ENCODE measurements at regions not wholly inside any gene's neighbourhood (a gene's known extent, or its start where the extent isn't known, plus 50 kb on each side); places are given as distances from the start of the nearest gene placed in this dataset.

DNA sequence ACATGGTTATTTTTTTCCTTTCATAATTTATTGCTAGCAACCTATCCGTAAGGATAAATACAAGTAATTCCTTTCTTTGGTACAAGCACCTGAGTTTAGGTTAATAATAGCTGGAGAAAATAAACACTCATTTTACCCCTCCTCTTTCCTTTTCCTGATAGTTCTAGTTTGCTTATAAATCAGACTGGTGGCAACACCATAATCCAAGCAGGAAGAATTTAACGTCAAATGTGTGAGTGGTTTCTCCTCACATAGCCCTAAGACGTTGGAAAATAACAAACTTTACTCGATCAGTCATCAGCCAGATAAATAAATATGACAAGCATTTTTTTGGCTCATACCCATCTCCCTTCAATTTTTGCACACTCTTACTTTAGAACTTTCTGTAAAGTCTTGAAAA lies 190.3 kb upstream of the FAM241A start:
- ChIA-PET CTCF (no interaction called here), POLR2A (no interaction called here)
- Histone ChIP-seq H3K4me1 (ENCODE audit: control insufficient read depth, extremely low read depth, insufficient read depth, low read length) (peaks cover 11% of the 10 kb centered on the region), H3K9me1 (replicated peaks; ENCODE audit: control insufficient read depth, extremely low read depth, insufficient read depth, low read length) (no peaks in the 10 kb centered on the region), H3K9me3 (replicated peaks; ENCODE audit: control insufficient read depth, insufficient read depth, low read length) (no peaks in the 10 kb centered on the region), H3K4me2 (ENCODE audit: insufficient read depth, low read length) (no peak overlapping the region), H3K4me3 (replicated peaks in 1 of 3; ENCODE audit: insufficient read depth in 1 of 3, low read depth in 1 of 3, low read length in 3 of 3) (no peak overlapping the region), H3K9ac (replicated peaks; ENCODE audit: extremely low read depth, insufficient read depth, low read length) (no peak overlapping the region), H2AFZ (ENCODE audit: low read depth, low read length) (no peak overlapping the region), H3K36me3 (ENCODE audit: control insufficient read depth in 2 of 2, extremely low read depth in 1 of 2, insufficient read depth in 2 of 2, low read length in 2 of 2) (no peaks in the 10 kb centered on the region), H3K27ac (ENCODE audit: insufficient read depth, low read depth, low read length) (no peak overlapping the region), H4K20me1 (replicated peaks; ENCODE audit: control insufficient read depth, extremely low read depth, insufficient read depth, low read length) (no peaks in the 10 kb centered on the region), H3K27me3 (ENCODE audit: control insufficient read depth in 2 of 2, insufficient read depth in 2 of 2, low read length in 2 of 2) (no peaks in the 10 kb centered on the region), H3K79me2 (ENCODE audit: control insufficient read depth, insufficient read depth, low read length) (no peaks in the 10 kb centered on the region)
- DNase-seq (ENCODE audit: low read depth, low spot score) (no peak), FAIRE-seq (no peak)
- intact Hi-C loops (cut with micrococcal nuclease) (no loop called here), dilution Hi-C loops (cut with MboI; ENCODE audit: extremely low pct_ligation_motif_present, low sequenced_read_pairs) (no loop called here)
- TF ChIP-seq GATA2 (IDR thresholded peaks at IDR 0.05; ENCODE audit: insufficient read depth, insufficient read length, low read depth, low read length) (no peak), POLR2A (IDR thresholded peaks at IDR 0.05; ENCODE audit: low read depth, low read length) (no peak), POLR2AphosphoS5 (IDR thresholded peaks at IDR 0.05; ENCODE audit: insufficient read depth, low read depth, low read length) (no peak), JUN (IDR thresholded peaks at IDR 0.05; ENCODE audit: borderline replicate concordance, insufficient read depth, insufficient read length, low read depth) (no peak), MYC (IDR thresholded peaks at IDR 0.05; ENCODE audit: low read depth, low read length) (no peak), CTCF (IDR thresholded peaks at IDR 0.05; ENCODE audit: extremely low read depth in 1 of 2, insufficient read depth in 1 of 2, low read depth in 1 of 2, low read length in 2 of 2) (no peak), EZH2 (IDR thresholded peaks at IDR 0.05; ENCODE audit: borderline replicate concordance, low read depth, low read length, severe bottlenecking) (no peak)
- no TSS peak for BruUV-seq (replicated peaks)

- H3K4me3 ChIP-seq (replicated peaks in 1 of 3; ENCODE audit: insufficient read depth in 1 of 3, low read depth in 1 of 3, low read length in 3 of 3), result no peak overlapping the region
- TF ChIP-seq MYC (IDR thresholded peaks at IDR 0.05; ENCODE audit: low read depth, low read length) (no peak), FOS (IDR thresholded peaks at IDR 0.05; ENCODE audit: borderline replicate concordance, insufficient read depth, low read length) (no peak), MAX (IDR thresholded peaks at IDR 0.05; ENCODE audit: insufficient read depth, insufficient read length) (no peak), POLR2A (IDR thresholded peaks at IDR 0.05; ENCODE audit: low read depth, low read length) (no peak), CTCF (IDR thresholded peaks at IDR 0.05; ENCODE audit: extremely low read depth in 1 of 2, insufficient read depth in 1 of 2, low read depth in 1 of 2, low read length in 2 of 2) (no peak), EZH2 (IDR thresholded peaks at IDR 0.05; ENCODE audit: borderline replicate concordance, low read depth, low read length, severe bottlenecking) (no peak), POLR2AphosphoS5 (IDR thresholded peaks at IDR 0.05; ENCODE audit: insufficient read depth, low read depth, low read length) (no peak), GATA2 (IDR thresholded peaks at IDR 0.05; ENCODE audit: insufficient read depth, insufficient read length, low read depth, low read length) (no peak), JUN (IDR thresholded peaks at IDR 0.05; ENCODE audit: borderline replicate concordance, insufficient read depth, insufficient read length, low read depth) (no peak)
- H3K27ac ChIP-seq (ENCODE audit: insufficient read depth, low read depth, low read length), result no peak overlapping the region
- no peak overlapping the region for H3K4me2 ChIP-seq (ENCODE audit: insufficient read depth, low read length)
- dilution Hi-C loops (cut with MboI; ENCODE audit: extremely low pct_ligation_motif_present, low sequenced_read_pairs), result no loop called here
- no peaks in the 10 kb centered on the region for H3K27me3 ChIP-seq (ENCODE audit: control insufficient read depth in 2 of 2, insufficient read depth in 2 of 2, low read length in 2 of 2)
- H3K9ac ChIP-seq (replicated peaks; ENCODE audit: extremely low read depth, insufficient read depth, low read length), result no peak overlapping the region
- no peaks in the 10 kb centered on the region for H4K20me1 ChIP-seq (replicated peaks; ENCODE audit: control insufficient read depth, extremely low read depth, insufficient read depth, low read length)
- no peak for FAIRE-seq
- H3K36me3 ChIP-seq (ENCODE audit: control insufficient read depth in 2 of 2, extremely low read depth in 1 of 2, insufficient read depth in 2 of 2, low read length in 2 of 2), result no peaks in the 10 kb centered on the region
- POLR2A ChIA-PET, result no interaction called here
- peaks cover 16% of the 10 kb centered on the region for H3K4me1 ChIP-seq (ENCODE audit: control insufficient read depth, extremely low read depth, insufficient read depth, low read length)
- no peaks in the 10 kb centered on the region for H3K9me1 ChIP-seq (replicated peaks; ENCODE audit: control insufficient read depth, extremely low read depth, insufficient read depth, low read length)
- H2AFZ ChIP-seq (ENCODE audit: low read depth, low read length), result no peak overlapping the region
- H3K79me2 ChIP-seq (ENCODE audit: control insufficient read depth, insufficient read depth, low read length), result no peaks in the 10 kb centered on the region
- no peaks in the 10 kb centered on the region for H3K9me3 ChIP-seq (replicated peaks; ENCODE audit: control insufficient read depth, insufficient read depth, low read length)
- no TSS peak for BruUV-seq (replicated peaks)
- CTCF ChIA-PET, result no interaction called here
- no peak for DNase-seq (ENCODE audit: low read depth, low spot score)
- intact Hi-C loops (cut with micrococcal nuclease), result no loop called here
Observed at GRCh38 chr4:111957116-111957515, 188.1 kb upstream of the FAM241A start.

All from endothelial cell of umbilical vein (primary cell).